Esophagus squamous epithelium (tissue), 4 donors: ENCODE measurements at regions not wholly inside any gene's neighbourhood (a gene's known extent, or its start where the extent isn't known, plus 50 kb on each side); places are given as distances from the start of the nearest gene placed in this dataset.

ENCODE experiments used
- POLR2A ChIP-seq, 4 donors: fragments of 450-650 bp; IDR thresholded peaks; one replicate each; pipeline ENCODE4 v1.6.1; 2017; ENCODE audit warnings: antibody characterized with exemption in 4 of 4, mild to moderate bottlenecking in 4 of 4, moderate library complexity in 3 of 4
- TF ChIP-seq, protein P1 (sequence below), 6 experiments: fragments of 450-650 bp in 4 of 6; fragments of 200-600 bp in 2 of 6; sonication (generic) in 2 of 6; IDR thresholded peaks; one replicate each; pipeline ENCODE4 v1.5.1; 2016 to 2019; ENCODE audit warnings: antibody characterized with exemption in 6 of 6, mild to moderate bottlenecking in 4 of 6, moderate library complexity in 4 of 6

DNA sequence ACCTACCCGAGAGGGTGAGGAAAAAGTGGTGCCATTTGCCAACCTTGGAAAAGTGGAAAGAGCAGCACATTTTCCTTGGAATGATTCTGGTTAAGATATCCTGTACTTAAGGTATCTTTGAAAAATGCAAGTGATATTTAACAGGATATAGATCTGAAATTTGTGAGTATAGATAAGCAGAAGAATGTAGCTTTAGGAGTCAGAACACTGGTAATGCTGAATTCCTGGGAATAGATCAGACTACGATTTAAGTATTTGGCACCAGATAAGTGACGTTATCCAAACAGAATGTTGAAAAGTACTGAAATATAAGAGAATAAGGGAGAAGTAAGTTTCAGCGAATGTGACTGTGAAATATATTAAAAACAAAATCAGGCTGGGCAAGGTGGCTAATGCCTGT is 210.1 kb downstream of the PCDH7 start:
- TF ChIP-seq, protein P1, sequence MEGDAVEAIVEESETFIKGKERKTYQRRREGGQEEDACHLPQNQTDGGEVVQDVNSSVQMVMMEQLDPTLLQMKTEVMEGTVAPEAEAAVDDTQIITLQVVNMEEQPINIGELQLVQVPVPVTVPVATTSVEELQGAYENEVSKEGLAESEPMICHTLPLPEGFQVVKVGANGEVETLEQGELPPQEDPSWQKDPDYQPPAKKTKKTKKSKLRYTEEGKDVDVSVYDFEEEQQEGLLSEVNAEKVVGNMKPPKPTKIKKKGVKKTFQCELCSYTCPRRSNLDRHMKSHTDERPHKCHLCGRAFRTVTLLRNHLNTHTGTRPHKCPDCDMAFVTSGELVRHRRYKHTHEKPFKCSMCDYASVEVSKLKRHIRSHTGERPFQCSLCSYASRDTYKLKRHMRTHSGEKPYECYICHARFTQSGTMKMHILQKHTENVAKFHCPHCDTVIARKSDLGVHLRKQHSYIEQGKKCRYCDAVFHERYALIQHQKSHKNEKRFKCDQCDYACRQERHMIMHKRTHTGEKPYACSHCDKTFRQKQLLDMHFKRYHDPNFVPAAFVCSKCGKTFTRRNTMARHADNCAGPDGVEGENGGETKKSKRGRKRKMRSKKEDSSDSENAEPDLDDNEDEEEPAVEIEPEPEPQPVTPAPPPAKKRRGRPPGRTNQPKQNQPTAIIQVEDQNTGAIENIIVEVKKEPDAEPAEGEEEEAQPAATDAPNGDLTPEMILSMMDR (IDR thresholded peaks at IDR 0.05), result no peak
- TF ChIP-seq POLR2A (IDR thresholded peaks at IDR 0.05), result no peak
